Left hindlimb (tissue), 1 donor: ENCODE measurements at regions not wholly inside any gene's neighbourhood (a gene's known extent, or its start where the extent isn't known, plus 50 kb on each side); places are given as distances from the start of the nearest gene placed in this dataset.

ENCODE experiments used
- DNase-seq: peaks from one replicate; pipeline ENCODE4 v3.0.0-alpha.2; 2018

DNA sequence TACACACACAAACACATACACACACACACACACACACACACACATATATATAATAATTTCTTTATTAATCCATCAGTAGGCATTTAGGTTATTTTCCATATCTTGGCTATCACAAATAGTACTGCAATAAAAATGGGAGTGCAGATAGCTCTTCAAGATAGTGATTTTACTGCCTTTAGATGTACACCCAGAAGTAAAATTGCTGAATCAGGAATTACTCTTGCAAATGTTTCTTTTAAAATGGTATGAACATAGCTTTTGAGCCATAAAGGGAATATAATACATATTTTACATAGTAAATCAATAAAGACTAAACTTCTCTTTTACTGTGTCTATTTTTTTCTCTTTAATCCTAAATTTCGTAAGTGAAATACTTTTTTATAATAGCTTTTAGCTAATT is 1251.1 kb downstream of the ZPLD1 start:
- DNase-seq: no peak

DNA sequence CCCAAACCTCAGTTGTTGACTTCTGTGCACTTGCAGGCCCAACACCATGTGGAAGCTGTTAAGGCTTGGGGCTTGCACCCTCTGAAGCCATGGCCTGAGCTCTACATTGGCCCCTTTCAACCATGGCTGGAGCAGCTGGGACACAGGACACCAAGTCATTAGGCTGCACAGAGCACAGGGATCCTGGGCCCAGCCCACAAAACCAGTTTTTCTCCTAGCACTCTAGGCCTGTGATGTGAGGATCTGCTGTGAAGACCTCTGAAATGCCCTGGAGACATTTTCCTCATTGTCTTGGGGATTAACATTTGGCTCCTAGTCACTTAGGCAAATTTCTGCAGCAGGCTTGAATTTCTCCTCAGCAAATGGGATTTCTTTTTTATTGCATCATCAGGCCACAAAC is 1255.7 kb downstream of the ZPLD1 start:
- no peak for DNase-seq

DNA sequence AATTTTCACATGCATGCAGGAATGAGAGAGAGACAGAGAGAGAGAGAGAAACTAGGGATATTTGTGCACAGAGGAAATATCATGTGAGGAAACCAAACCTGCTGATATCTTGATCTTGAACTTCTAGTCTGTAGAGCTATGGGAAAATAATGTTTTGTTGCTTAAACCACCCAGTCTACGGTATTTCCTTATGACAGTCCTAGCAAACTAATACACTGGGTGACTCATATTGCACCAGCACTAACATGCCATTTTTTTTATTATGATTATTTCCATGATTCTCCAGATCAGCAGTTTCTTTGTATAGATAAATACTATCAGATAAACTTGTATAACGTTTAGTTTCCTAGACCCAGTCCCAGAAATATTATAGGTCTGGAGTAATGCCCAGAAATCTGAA is 1259.0 kb downstream of the ZPLD1 start:
- no peak for DNase-seq

DNA sequence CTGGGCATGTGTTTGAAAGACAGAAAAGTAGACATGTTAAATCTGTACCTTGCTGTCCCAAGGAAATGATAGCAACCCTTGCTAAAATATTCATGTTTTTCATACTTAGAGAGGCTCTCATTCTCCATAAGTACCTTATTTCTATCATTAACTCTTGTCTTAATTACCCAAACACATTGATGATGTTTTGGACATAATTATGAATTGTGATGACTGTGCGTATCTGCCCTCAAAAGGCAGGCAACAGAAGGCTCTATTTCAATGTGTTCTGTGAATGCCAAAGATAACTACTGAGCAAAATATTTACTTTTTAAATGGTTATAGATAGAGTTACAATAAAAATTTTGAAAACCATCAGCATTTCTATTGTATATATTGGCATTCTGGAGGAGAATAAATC is 1263.8 kb downstream of the ZPLD1 start:
- DNase-seq: no peak

DNA sequence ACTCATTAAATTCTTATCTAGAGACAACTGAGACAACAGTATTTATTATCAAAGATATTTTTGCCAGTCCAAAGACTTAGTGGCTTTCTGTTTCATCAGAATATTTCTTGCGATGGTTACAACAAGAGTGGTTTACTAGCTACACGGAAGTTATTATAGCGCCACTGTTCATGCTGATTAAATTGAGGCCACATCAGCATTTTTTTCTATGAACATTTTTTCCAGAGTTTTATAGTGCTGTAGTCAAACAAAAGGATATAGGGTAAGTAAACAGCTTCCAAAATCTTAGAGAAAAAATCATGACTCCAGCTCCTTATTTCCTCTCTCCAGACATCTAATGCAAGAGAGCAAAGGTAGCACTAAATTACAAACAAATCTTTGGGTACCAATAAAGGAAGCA is 1264.4 kb downstream of the ZPLD1 start:
- no peak for DNase-seq

DNA sequence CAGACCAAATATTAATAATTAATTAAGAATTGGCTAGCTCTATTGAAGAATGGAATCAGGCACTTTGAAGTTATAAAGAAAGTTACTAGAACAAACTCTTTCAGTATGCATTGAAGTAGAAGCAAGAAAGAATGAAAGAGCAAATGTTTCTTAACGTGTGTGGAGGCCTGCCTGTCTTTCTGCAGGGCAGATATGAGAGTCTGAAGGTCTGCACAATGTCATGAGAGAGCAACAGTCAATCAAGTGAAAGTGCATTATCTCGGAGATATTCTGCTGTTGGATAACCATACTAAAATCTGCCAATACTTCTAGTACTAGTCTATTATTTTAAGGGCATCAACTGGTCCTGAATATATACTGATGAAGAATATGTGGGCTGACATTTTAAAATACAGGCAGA is 1270.8 kb downstream of the ZPLD1 start:
- DNase-seq: no peak

DNA sequence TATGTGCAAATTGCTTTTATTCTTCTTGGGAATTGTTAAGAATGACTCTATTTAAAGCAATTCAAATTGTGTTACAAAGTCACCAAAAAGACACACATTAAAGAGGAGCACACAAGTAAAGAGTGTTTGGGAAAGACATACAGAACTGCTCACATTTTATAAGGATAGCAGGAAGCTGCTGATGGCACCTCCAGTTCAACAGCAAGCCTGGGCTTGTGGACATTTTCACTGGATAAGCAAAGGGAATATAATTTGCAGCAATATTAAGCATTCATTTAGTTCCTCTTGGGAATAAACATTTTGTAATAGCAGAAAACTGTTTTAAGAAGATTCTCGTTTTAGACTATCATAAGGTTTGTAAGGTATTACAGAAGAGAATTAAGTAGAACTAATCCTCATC is 1271.9 kb downstream of the ZPLD1 start:
- no peak for DNase-seq

DNA sequence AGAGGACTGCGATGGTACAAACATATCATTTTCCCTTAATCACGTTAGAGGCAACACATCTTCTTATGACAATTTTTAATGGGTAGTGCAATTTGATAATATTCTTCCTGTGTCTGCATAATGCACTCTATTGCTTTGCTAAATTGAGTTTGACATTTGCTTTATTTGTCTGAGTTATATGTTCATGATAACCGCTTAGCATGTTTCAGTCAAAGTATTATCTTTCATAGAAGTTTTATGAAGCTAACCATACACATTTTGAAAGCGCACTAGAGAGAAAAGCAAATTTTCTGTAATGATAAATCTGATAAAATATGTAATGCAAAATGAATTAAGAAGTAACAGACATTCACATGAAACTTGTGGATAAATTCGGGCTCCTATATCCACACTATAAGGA is 1276.9 kb downstream of the ZPLD1 start:
- DNase-seq: no peak

DNA sequence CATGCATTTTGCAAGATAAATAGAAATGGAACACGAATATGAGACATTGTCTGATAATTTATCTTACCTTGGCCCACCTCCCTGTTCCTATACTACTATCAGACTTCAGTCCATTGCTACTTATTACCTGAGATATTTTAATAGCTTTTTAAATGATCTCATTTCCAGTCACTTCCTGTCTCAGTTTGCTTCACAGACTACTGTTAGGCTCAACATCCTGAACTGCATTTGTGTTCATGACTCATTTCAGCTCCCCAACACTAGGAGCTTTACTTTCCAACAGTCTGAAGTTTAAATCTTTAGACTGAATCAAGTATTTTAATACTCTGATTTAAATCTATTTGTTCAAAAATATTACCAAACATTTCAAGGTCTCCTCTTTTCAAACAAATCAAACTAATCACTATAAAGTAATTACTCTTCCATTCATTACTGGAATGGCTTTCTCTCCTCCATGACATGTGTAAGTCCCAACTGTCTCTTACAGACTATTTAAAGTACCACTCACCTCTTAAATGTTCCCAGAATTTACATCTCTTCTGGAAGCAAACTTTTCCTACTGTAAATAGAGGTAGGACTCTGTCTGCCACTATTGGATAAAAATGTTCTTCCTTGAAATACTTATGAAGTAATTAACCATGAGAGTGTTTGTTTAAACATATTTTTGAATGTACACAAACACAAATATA is 1277.6 kb downstream of the ZPLD1 start:
- DNase-seq: no peak

DNA sequence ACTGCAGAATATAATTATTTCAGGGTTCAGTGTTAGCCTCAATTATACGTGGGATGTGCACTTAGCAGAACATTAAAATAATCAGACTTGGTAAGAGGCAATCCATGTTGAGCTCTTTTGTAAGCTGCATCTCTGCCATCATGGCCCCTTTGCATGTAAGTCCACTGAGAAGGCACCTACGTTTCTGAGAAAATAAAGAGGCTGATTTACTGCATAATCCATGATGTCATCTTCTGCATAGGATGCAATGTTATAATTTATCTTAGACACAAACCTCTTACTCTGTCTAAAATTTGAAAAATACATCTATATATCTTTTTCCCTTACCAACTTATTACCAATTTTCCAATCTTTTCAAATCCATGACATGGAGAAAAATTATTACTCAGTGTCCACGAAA is 1294.7 kb downstream of the ZPLD1 start:
- DNase-seq: no peak

DNA sequence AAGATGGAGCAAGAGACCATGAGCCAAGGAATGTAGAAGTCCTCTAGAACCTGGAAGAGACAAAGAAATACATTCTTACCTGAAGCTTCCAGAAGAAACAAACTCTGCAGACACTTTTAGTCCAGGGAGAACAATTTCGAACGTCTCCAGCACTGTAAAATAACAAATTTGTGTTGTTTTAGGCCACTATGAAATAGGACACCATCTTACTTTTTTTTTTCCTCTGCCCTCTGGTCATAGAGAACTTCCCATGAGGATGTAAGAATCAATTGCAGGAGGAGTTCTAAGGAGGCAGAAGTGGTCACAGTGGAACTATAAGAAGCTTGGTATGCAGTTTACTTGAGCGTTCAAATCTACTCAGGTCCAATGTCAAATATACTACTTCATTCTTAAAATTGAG is 1295.9 kb downstream of the ZPLD1 start:
- DNase-seq: no peak

DNA sequence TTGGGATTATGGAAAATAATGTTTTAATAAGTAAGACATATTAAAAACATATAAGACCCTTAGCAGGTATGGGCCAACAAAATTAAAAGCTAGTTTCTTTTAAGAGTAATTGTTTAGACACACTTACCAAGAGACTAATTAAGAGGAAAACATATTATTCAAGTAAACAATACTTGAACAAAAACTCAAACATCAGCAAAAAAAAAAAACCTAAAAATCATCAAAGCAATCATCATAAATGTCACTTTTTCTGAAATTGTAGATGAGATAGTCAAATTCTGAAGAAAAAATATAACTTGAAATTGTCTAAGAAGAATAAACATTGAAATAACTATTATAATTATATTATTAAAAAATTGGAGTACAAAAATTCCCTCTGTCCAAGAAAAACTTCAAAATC is 1318.2 kb downstream of the ZPLD1 start:
- no peak for DNase-seq

DNA sequence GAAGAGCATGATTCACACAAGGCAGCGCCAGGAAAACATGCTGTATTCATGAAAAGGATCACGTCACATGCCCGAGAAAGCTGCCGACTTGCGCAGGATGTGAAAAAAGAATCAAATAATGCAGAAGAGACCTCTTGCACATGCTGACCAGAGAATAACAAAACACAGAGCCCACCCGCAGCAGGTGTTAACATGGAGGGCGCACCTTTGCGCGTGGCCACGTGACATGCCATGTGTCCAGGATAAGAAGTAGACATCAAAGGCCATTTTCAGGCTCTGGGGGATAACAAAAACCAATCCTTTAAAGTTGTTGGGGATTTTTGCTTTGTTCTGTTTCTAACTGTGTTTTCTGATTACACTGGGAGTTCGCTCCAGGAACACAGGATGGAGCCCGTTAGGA is 1332.8 kb downstream of the ZPLD1 start:
- DNase-seq: no peak

DNA sequence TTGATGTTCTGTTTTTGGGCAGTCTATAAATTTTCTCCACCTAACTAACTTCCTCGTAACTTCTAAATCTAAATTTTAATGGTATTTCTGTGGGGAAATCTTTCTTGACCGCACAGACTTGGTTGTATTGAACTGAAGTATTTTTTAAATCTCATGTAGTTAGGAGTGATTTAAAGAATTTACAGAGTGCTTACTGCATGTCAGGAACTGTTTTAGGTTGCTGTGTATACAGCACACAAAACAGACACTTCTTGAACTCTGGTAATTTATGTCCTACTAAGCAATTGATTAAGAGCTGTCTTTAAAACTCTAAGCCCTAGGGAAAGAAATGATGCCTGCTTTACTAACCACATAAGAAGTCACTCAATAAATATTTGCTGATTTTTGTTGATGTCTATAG is 1350.2 kb downstream of the ZPLD1 start:
- DNase-seq: no peak

DNA sequence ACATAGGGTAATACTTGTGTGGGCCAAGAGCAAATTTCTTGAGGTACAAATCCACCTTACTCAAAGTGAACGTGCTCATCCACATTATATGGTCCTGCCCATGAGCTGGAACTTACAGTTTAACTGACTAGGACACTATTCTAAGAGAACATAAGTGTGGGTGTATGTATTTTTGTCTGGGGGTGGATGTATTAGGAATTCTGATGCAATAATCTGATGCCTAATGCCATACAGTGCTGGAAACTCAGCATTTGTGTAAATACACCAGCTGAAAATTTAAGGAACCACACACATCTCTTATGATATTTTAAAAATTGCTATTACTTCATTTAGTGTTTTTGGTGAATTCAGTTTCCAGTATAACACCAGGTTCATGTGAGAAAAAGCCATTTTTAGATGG is 1350.7 kb downstream of the ZPLD1 start:
- no peak for DNase-seq

DNA sequence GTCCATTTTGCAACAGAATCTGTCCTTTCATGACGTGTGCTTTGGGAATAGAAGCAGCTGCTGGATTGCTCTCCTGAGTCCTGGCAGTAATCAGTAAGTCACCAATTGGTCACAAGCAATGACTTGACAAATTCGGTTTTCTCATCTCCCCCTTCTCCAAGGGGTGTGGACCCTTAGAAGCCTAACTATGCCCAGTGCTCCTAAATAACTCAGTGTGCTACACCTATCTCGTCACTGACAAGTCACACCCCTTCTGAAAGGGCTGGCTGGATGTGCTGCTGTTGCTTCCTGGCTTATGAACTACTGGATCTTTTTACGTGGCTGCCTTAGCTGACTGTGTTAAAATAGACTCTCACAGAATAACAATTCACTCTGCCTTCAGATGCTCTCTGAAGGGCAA is 1351.5 kb downstream of the ZPLD1 start:
- DNase-seq: no peak

DNA sequence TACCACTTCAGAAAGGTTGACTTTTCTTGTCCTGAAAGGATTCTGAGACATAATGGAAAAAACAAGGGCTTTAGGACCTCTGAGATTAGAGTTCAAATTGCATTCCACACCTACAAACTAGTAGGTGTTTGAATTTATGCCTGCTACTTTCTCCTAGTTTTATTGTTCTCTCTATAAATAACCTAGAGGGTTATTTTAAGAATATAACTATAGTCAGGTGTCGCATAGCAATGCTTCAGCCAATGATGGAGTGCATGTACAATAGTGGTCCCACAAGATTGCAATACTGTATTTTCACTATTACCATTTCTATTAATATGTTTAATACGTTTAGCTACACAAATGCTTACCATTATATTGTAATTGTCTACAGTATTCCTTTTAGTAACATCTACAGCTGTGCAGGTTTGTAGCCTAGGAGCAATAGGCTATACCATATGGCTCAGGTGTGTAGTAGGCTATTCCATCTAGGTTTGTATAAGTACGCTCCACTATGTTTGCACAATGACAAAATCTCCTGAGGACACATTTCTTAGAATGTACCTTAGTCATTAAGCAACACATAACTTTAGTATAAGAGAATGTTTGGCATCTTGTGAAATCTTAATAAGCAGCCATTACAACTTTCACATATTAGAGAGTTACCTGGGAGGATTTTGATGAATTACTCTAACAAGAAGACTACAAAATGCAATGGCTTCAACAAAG is 1352.5 kb downstream of the ZPLD1 start:
- DNase-seq: no peak

DNA sequence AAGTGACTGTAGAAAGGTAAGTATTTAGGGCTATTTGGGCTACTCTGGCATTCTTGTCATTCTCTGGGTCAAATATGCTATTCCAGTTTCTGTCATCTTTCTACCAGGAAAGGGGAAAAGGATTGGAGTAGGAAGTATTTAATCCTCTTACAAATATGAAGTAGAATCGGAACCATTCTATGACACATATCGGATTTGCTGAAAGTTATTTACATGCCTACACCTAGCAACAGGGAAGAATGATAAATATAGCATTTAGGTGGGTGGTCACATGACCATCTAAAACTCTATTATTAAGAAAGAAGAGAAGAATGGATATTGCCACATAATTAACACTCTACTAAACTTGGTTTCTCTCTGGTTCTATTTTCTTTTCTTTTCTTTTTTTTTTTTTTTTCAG is 1353.1 kb downstream of the ZPLD1 start:
- DNase-seq: no peak

DNA sequence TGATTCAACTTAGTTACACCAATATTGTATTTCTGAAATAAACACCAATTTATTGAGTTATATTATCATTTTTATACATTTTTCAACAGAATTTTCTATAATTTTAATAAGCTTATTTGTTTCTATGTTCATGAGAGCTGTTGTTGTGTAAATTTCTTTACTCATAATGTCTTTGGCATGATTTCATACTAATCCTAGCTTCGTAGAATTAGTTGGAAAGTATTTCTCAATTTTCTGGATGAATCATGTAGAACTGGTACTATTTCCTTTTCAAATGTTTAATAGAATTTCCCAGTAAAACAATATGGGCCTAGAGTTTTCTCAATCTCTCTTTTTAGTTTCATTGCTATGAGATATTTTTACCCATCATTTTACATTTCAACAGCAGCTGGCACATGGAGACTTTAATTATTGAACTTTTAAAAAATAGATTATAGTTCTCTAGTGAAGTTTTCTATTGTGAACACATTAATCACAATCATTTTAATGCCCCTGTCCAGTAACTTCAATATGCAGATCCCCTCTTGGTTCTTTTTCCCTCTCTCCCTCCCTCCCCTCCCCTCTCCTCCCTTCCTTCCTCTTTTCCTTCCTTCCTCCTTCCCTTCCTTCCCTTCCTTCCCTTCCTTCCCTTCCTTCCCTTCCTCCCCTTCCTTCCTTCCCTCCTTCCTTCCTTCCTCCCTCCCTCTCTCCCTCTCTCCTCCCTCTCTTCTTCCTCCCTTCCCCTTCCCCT is 1357.1 kb downstream of the ZPLD1 start:
- DNase-seq: no peak

DNA sequence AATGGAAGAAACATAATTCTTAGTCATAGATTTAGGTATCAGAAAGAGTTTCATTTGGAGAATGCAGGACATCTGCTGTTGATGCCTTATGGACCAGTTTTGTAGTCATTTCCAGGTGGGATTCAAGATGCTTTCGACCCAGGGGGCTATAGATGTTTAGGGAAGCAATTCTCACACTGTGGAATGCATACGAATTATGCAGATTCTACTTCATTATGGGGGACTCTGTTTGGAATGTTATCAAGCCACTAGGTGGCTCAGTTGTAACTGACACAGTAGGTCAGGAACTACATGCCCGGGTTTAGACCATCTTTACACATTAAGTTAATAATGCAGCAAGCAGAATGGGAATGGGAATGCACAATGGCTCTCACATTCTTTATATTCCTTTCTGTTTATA is 1359.8 kb downstream of the ZPLD1 start:
- DNase-seq: no peak

DNA sequence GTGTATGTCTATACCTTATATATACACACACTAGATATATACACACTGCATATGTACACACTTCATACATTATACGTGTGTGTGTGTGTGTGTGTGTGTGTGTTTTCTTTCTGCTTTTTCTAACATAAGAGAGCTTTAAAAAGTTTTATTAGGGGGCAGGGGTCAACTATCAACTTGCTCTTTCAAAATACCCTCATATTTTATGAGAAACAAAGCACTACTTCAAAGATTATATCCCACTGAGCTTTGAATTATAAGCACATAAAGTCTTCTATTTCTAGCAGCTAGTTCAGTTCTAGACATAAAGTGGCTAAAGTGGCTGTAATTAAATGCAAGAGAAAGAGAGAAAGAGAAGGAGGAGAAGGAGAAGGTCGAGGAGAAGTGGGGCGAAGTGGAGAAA is 1361.3 kb downstream of the ZPLD1 start:
- no peak for DNase-seq

DNA sequence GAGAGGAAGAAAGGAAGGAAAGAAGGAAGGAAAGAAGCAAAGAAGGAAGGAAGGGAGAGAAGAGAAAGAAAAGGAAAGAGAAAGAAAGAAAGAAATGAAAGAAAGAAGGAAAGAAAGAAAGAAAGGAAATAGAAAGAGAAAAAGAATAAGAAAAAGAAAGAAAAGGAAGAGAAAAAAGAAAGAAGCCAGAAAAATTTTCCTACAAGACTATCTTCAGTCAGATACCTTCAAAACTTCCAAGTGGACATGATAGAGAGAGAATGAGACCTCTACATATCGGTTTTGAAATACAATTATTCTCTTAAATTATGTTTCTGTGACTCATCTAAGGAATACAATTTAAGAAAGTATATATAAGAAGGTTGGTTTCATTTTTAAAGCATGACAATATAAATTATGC is 1369.0 kb downstream of the ZPLD1 start:
- no peak for DNase-seq

DNA sequence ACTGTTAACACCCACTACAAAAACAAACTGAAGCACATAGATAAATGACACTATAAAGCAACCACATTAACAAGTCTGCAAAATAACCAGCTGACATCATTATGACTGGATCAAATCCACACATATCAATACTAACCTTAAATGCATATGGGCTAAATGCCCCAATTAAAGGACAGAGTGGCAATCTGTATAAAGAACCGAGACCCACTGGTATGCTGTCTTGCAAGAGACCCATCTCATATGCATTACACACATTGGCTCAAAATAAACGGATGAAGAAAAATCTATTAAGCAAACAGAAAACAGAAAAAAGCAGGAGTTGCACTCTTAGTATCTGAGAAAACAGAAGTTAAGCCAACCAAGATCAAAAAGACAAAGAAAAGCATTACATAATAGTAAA is 1375.4 kb downstream of the ZPLD1 start:
- DNase-seq: no peak

DNA sequence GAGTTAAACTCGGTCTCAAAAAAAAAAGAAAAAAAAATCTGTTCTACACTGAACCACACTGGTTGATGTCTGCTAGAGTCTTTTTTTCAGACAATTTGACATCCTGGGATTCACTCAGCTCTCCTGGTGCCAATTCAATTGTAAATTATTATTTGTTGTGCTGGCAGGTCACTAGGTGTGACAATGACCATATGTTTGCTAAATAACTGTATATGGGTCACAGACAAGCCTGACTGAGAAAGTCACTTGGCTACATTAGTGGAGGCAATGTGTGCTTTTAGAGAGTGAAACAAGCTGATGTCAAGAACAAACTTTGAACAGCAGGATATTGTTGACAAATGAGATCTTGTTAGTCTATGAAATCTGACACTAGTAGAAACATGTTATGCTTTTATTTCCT is 1379.1 kb downstream of the ZPLD1 start:
- no peak for DNase-seq
